ENCODE measurements at regions not wholly inside any gene's neighbourhood (a gene's known extent, or its start where the extent isn't known, plus 50 kb on each side); places are given as distances from the start of the nearest gene placed in this dataset.

GRCh38 chr12:98332642-98333041 lies 182.7 kb upstream of the TMPO start:
- no peaks in the 10 kb centered on the region for H3K36me3 ChIP-seq (ENCODE audit: low read length)
- no peaks in the 10 kb centered on the region for H3K79me2 ChIP-seq (ENCODE audit: insufficient read depth, low read length)
- no peak overlapping the region for H3K9ac ChIP-seq (ENCODE audit: low read length)
- TF ChIP-seq CTCF (IDR thresholded peaks at IDR 0.05; ENCODE audit: insufficient read depth, low read length, poor library complexity, severe bottlenecking) (no peak), EZH2phosphoT487 (conservative IDR thresholded peaks at IDR 0.05; ENCODE audit: low read length) (no peak)
- H3K4me3 ChIP-seq (ENCODE audit: insufficient read depth, low read length, poor library complexity, severe bottlenecking), result no peak overlapping the region
- H3K9me2 ChIP-seq (replicated peaks; ENCODE audit: insufficient read depth, low read length), result no peaks in the 10 kb centered on the region
- H4K20me1 ChIP-seq (ENCODE audit: low read depth, low read length), result no peaks in the 10 kb centered on the region
- H3K4me2 ChIP-seq (ENCODE audit: low read depth, low read length, poor library complexity, severe bottlenecking), result no peak overlapping the region
- no peak overlapping the region for H2AFZ ChIP-seq (ENCODE audit: low read depth, low read length, severe bottlenecking)
- H3K27me3 ChIP-seq (ENCODE audit: low read length), result no peaks in the 10 kb centered on the region
- H3K9me3 ChIP-seq (ENCODE audit: insufficient read depth, low read length), result no peaks in the 10 kb centered on the region
- H3K27ac ChIP-seq (ENCODE audit: low read depth, low read length), result no peak overlapping the region
- no peaks in the 10 kb centered on the region for H3F3A ChIP-seq (ENCODE audit: insufficient read depth)

GRCh38 chr12:98334768-98335167 lies 180.6 kb upstream of the TMPO start:
- no peak overlapping the region for H3K4me3 ChIP-seq (ENCODE audit: insufficient read depth, low read length, poor library complexity, severe bottlenecking)
- no peak overlapping the region for H2AFZ ChIP-seq (ENCODE audit: low read depth, low read length, severe bottlenecking)
- no peaks in the 10 kb centered on the region for H3K79me2 ChIP-seq (ENCODE audit: insufficient read depth, low read length)
- no peak overlapping the region for H3K27ac ChIP-seq (ENCODE audit: low read depth, low read length)
- no peaks in the 10 kb centered on the region for H3F3A ChIP-seq (ENCODE audit: insufficient read depth)
- no peaks in the 10 kb centered on the region for H3K36me3 ChIP-seq (ENCODE audit: low read length)
- no peaks in the 10 kb centered on the region for H3K9me3 ChIP-seq (ENCODE audit: insufficient read depth, low read length)
- no peaks in the 10 kb centered on the region for H4K20me1 ChIP-seq (ENCODE audit: low read depth, low read length)
- H3K9me2 ChIP-seq (replicated peaks; ENCODE audit: insufficient read depth, low read length), result no peaks in the 10 kb centered on the region
- no peak overlapping the region for H3K4me2 ChIP-seq (ENCODE audit: low read depth, low read length, poor library complexity, severe bottlenecking)
- TF ChIP-seq EZH2phosphoT487 (conservative IDR thresholded peaks at IDR 0.05; ENCODE audit: low read length) (no peak), CTCF (IDR thresholded peaks at IDR 0.05; ENCODE audit: insufficient read depth, low read length, poor library complexity, severe bottlenecking) (no peak)
- no peaks in the 10 kb centered on the region for H3K27me3 ChIP-seq (ENCODE audit: low read length)
- H3K9ac ChIP-seq (ENCODE audit: low read length), result no peak overlapping the region

- Histone ChIP-seq H3K27me3 (ENCODE audit: low read length) (no peaks in the 10 kb centered on the region), H3K9me3 (ENCODE audit: insufficient read depth, low read length) (no peaks in the 10 kb centered on the region), H3F3A (ENCODE audit: insufficient read depth) (no peaks in the 10 kb centered on the region), H3K79me2 (ENCODE audit: insufficient read depth, low read length) (no peaks in the 10 kb centered on the region), H3K4me2 (ENCODE audit: low read depth, low read length, poor library complexity, severe bottlenecking) (no peak overlapping the region), H3K9ac (ENCODE audit: low read length) (no peak overlapping the region), H2AFZ (ENCODE audit: low read depth, low read length, severe bottlenecking) (no peak overlapping the region), H3K9me2 (replicated peaks; ENCODE audit: insufficient read depth, low read length) (no peaks in the 10 kb centered on the region), H3K27ac (ENCODE audit: low read depth, low read length) (no peak overlapping the region), H4K20me1 (ENCODE audit: low read depth, low read length) (no peaks in the 10 kb centered on the region), H3K4me3 (ENCODE audit: insufficient read depth, low read length, poor library complexity, severe bottlenecking) (no peak overlapping the region), H3K36me3 (ENCODE audit: low read length) (no peaks in the 10 kb centered on the region)
- TF ChIP-seq EZH2phosphoT487 (conservative IDR thresholded peaks at IDR 0.05; ENCODE audit: low read length) (no peak), CTCF (IDR thresholded peaks at IDR 0.05; ENCODE audit: insufficient read depth, low read length, poor library complexity, severe bottlenecking) (no peak)
Measured at GRCh38 chr12:98341026-98341425, 174.4 kb upstream of the TMPO start.

GRCh38 chr12:98341732-98342131 lies 173.7 kb upstream of the TMPO start:
- H4K20me1 ChIP-seq (ENCODE audit: low read depth, low read length), result no peaks in the 10 kb centered on the region
- H3K9me2 ChIP-seq (replicated peaks; ENCODE audit: insufficient read depth, low read length), result no peaks in the 10 kb centered on the region
- no peaks in the 10 kb centered on the region for H3K9me3 ChIP-seq (ENCODE audit: insufficient read depth, low read length)
- H3K27me3 ChIP-seq (ENCODE audit: low read length), result no peaks in the 10 kb centered on the region
- H3K4me3 ChIP-seq (ENCODE audit: insufficient read depth, low read length, poor library complexity, severe bottlenecking), result no peak overlapping the region
- no peaks in the 10 kb centered on the region for H3K79me2 ChIP-seq (ENCODE audit: insufficient read depth, low read length)
- no peak overlapping the region for H3K9ac ChIP-seq (ENCODE audit: low read length)
- H3F3A ChIP-seq (ENCODE audit: insufficient read depth), result no peaks in the 10 kb centered on the region
- H3K27ac ChIP-seq (ENCODE audit: low read depth, low read length), result no peak overlapping the region
- H3K36me3 ChIP-seq (ENCODE audit: low read length), result no peaks in the 10 kb centered on the region
- H3K4me2 ChIP-seq (ENCODE audit: low read depth, low read length, poor library complexity, severe bottlenecking), result no peak overlapping the region
- TF ChIP-seq EZH2phosphoT487 (conservative IDR thresholded peaks at IDR 0.05; ENCODE audit: low read length) (no peak), CTCF (IDR thresholded peaks at IDR 0.05; ENCODE audit: insufficient read depth, low read length, poor library complexity, severe bottlenecking) (no peak)
- H2AFZ ChIP-seq (ENCODE audit: low read depth, low read length, severe bottlenecking), result no peak overlapping the region
